ENCODE measurements at regions not wholly inside any gene's neighbourhood (a gene's known extent, or its start where the extent isn't known, plus 50 kb on each side); places are given as distances from the start of the nearest gene placed in this dataset.

GRCh38 chr15:81567924-81568323, 193.9 kb upstream of the TMC3 start:
- H3K4me1 ChIP-seq (ENCODE audit: low read depth): no peaks in the 10 kb centered on the region
- no peak for DNase-seq (ENCODE audit: low read depth in 1 of 2, low spot score in 1 of 2)
- TF ChIP-seq, protein P1, sequence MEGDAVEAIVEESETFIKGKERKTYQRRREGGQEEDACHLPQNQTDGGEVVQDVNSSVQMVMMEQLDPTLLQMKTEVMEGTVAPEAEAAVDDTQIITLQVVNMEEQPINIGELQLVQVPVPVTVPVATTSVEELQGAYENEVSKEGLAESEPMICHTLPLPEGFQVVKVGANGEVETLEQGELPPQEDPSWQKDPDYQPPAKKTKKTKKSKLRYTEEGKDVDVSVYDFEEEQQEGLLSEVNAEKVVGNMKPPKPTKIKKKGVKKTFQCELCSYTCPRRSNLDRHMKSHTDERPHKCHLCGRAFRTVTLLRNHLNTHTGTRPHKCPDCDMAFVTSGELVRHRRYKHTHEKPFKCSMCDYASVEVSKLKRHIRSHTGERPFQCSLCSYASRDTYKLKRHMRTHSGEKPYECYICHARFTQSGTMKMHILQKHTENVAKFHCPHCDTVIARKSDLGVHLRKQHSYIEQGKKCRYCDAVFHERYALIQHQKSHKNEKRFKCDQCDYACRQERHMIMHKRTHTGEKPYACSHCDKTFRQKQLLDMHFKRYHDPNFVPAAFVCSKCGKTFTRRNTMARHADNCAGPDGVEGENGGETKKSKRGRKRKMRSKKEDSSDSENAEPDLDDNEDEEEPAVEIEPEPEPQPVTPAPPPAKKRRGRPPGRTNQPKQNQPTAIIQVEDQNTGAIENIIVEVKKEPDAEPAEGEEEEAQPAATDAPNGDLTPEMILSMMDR (IDR thresholded peaks at IDR 0.05; ENCODE audit: low read depth, low read length): no peak

GRCh38 chr15:81562986-81563385, 189.0 kb upstream of the TMC3 start:
- peaks cover 17% of the 10 kb centered on the region for H3K27me3 ChIP-seq
- no peak for DNase-seq (ENCODE audit: low read depth in 1 of 2, low spot score in 1 of 2)
- TF ChIP-seq, protein P1 (IDR thresholded peaks at IDR 0.05; ENCODE audit: low read depth, low read length): no peak

More at GRCh38 chr15:81567924-81568323, 193.9 kb upstream of the TMC3 start:
- Histone ChIP-seq H3K27ac (no peak overlapping the region), H3K36me3 (no peaks in the 10 kb centered on the region), H3K9me3 (ENCODE audit: low read depth) (no peaks in the 10 kb centered on the region), H3K4me3 (no peak overlapping the region), H3K27me3 (peaks cover 65% of the 10 kb centered on the region)

DNA sequence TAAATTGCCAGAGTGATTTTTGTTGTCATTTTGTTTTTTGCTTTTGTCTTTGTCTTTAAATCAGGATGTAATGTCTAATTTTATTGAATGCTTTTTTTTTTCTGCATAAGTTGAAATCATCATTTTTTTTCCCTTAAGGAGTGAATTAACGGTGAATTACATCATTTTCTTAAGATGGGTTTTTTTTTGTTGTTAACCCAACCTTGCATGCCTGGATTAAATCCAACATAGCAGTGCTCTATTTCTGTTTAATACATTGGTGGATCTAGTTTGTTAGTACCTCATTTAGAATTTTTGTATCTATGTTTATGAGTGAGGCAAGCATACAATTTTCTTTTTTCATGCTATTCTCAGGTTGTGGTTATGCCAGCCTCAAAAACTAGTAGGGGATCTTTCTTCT, 186.4 kb upstream of the TMC3 start:
- Histone ChIP-seq H3K36me3 (no peaks in the 10 kb centered on the region), H3K4me1 (ENCODE audit: low read depth) (no peaks in the 10 kb centered on the region), H3K4me3 (no peak overlapping the region), H3K9me3 (ENCODE audit: low read depth) (no peaks in the 10 kb centered on the region), H3K27ac (no peak overlapping the region), H3K27me3 (peaks cover under 1% of the 10 kb centered on the region)
- TF ChIP-seq, protein P1 (IDR thresholded peaks at IDR 0.05; ENCODE audit: low read depth, low read length): no peak
- DNase-seq (ENCODE audit: low read depth in 1 of 2, low spot score in 1 of 2): no peak

More at GRCh38 chr15:81562986-81563385, 189.0 kb upstream of the TMC3 start:
- no peak overlapping the region for H3K27ac ChIP-seq
- no peaks in the 10 kb centered on the region for H3K4me1 ChIP-seq (ENCODE audit: low read depth)
- no peak overlapping the region for H3K4me3 ChIP-seq
- H3K9me3 ChIP-seq (ENCODE audit: low read depth): no peaks in the 10 kb centered on the region
- H3K36me3 ChIP-seq: no peaks in the 10 kb centered on the region

DNA sequence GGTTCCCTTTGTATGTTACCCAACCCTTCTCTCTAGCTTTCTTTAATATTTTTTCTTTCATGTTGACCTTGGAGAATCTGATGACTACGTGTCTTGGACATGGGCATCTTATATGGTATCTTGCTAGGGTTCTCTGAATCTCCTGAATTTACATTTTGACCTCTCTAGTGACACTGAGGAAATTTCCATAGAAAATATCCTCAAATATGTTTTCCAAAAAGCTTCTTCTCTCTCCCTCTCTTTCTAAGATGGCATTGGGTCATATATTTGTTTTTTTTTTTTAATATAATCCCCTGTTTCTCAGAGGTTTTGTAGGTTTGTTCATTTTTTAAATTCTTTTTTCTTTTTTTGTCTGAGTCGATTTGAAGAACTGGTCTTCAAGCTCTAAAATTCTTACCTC, 184.0 kb upstream of the TMC3 start:
- H3K9me3 ChIP-seq (ENCODE audit: low read depth): no peaks in the 10 kb centered on the region
- DNase-seq (ENCODE audit: low read depth in 1 of 2, low spot score in 1 of 2): no peak
- H3K27me3 ChIP-seq: no peaks in the 10 kb centered on the region
- no peaks in the 10 kb centered on the region for H3K36me3 ChIP-seq
- TF ChIP-seq, protein P1 (IDR thresholded peaks at IDR 0.05; ENCODE audit: low read depth, low read length): no peak
- H3K4me1 ChIP-seq (ENCODE audit: low read depth): no peaks in the 10 kb centered on the region
- no peak overlapping the region for H3K27ac ChIP-seq
- no peak overlapping the region for H3K4me3 ChIP-seq

GRCh38 chr15:81555346-81555745, 181.3 kb upstream of the TMC3 start:
- H3K36me3 ChIP-seq: no peaks in the 10 kb centered on the region
- DNase-seq (ENCODE audit: low read depth in 1 of 2, low spot score in 1 of 2): no peak
- H3K9me3 ChIP-seq (ENCODE audit: low read depth): no peaks in the 10 kb centered on the region
- H3K4me3 ChIP-seq: no peak overlapping the region
- TF ChIP-seq, protein P1 (IDR thresholded peaks at IDR 0.05; ENCODE audit: low read depth, low read length): no peak
- H3K27me3 ChIP-seq: no peaks in the 10 kb centered on the region
- no peak overlapping the region for H3K27ac ChIP-seq
- H3K4me1 ChIP-seq (ENCODE audit: low read depth): no peaks in the 10 kb centered on the region

Data from cardiac muscle cell (in vitro differentiated cells and primary cell).